HepG2 (cell line): ENCODE measurements at regions not wholly inside any gene's neighbourhood (a gene's known extent, or its start where the extent isn't known, plus 50 kb on each side); places are given as distances from the start of the nearest gene placed in this dataset.

ENCODE experiments used
- ATAC-seq: fragments of 200-7000 bp; cut with Tn5 transposase; 3 replicates; pipeline ENCODE4 v1.9.1; 2020; ENCODE audit warnings: mild to moderate bottlenecking, moderate library complexity
- BruUV-seq: library from RNA; stranded (reverse); fragments of 400-500 nt; replicated peaks from 2 replicates; lab custom pipeline; 2021; lab: Mats Ljungman, UMichigan
- CTCF ChIA-PET: fragments of 300-600 bp; formaldehyde crosslinking; extraction: SDS; loops from one replicate; lab custom pipeline; 2021; ENCODE audit warnings: low total read pairs, inconsistent platforms, low intra/inter-chr PET ratio; lab: Yijun Ruan, JAX
- POLR2A ChIA-PET: fragments of 350-600 bp; sonication (Branson Sonifier 250); formaldehyde crosslinking; loops from one replicate; lab custom pipeline; 2020; ENCODE audit warnings: antibody characterized with exemption, inconsistent platforms; lab: Yijun Ruan, JAX
- DNase-seq: peaks from one replicate; pipeline ENCODE4 v3.0.0-alpha.2; 2015; ENCODE audit warnings: low spot score
- FAIRE-seq: peaks from 3 replicates; lab custom pipeline; 2011; peaks lifted over from hg19 to GRCh38; lab: Jason Lieb, UNC
- H2AFZ ChIP-seq: one replicate; pipeline ENCODE4 v1.6.1; 2011; ENCODE audit warnings: low read length, inconsistent platforms
- H3K27ac ChIP-seq: fragments of 300-600 bp; 3 replicates; pipeline ENCODE4 v1.8.0; 2011; ENCODE audit warnings: mixed run types, mild to moderate bottlenecking, mixed read lengths, low read length, inconsistent platforms; ENCODE audit not compliant: insufficient read depth; ENCODE audit errors: extremely low read length
- H3K27me3 ChIP-seq, 2 experiments: fragments of 200-600 bp in 1 of 2; 2 replicates in 1 of 2; 3 replicates in 1 of 2; pipeline versions ENCODE4 v1.6.0 to v1.8.0; 2011; ENCODE audit warnings: low read length in 2 of 2, mild to moderate bottlenecking in 2 of 2, moderate library complexity in 2 of 2, inconsistent platforms in 1 of 2; ENCODE audit not compliant: insufficient read depth in 2 of 2, control insufficient read depth in 1 of 2
- H3K36me3 ChIP-seq, 2 experiments: fragments of 200-600 bp in 1 of 2; replicated peaks in 1 of 2; 2 replicates in 1 of 2; 3 replicates in 1 of 2; pipeline versions ENCODE4 v1.5.1 to v1.8.0; 2011; ENCODE audit warnings: low read length in 2 of 2, inconsistent platforms in 1 of 2; ENCODE audit not compliant: insufficient read depth in 2 of 2, control insufficient read depth in 1 of 2
- H3K4me1 ChIP-seq: 2 replicates; pipeline ENCODE4 v1.5.1; 2012; ENCODE audit warnings: low read length, inconsistent platforms; ENCODE audit not compliant: insufficient read depth
- H3K4me2 ChIP-seq: 2 replicates; pipeline ENCODE4 v1.6.0; 2011; ENCODE audit warnings: low read depth, low read length, inconsistent platforms
- H3K4me3 ChIP-seq, 3 experiments: fragments of 200-600 bp in 1 of 3; sonication (generic), shearing (Covaris generic) in 1 of 3; replicated peaks in 1 of 3; 2 replicates each; pipeline ENCODE4 v1.5.1; 2011 to 2016; ENCODE audit warnings: low read length in 3 of 3, inconsistent platforms in 2 of 3, low read depth in 2 of 3, mild to moderate bottlenecking in 2 of 3, control low read depth in 1 of 3, mixed read lengths in 1 of 3; ENCODE audit not compliant: insufficient read depth in 1 of 3
- H3K79me2 ChIP-seq: one replicate; pipeline ENCODE4 v1.6.1; 2011; ENCODE audit warnings: low read length, inconsistent platforms; ENCODE audit not compliant: insufficient read depth
- H3K9ac ChIP-seq: 2 replicates; pipeline ENCODE4 v1.6.0; 2011; ENCODE audit warnings: mild to moderate bottlenecking, low read depth, low read length, inconsistent platforms; ENCODE audit not compliant: insufficient read depth
- H3K9me3 ChIP-seq: 2 replicates; pipeline ENCODE4 v1.5.1; 2012; ENCODE audit warnings: mild to moderate bottlenecking, low read length
- H4K20me1 ChIP-seq: 2 replicates; pipeline ENCODE4 v1.6.0; 2011; ENCODE audit warnings: inconsistent platforms, mild to moderate bottlenecking, low read length, moderate library complexity; ENCODE audit not compliant: insufficient read depth
- BORCS8-MEF2B ChIP-seq: sonication (generic); formaldehyde crosslinking; IDR thresholded peaks from 2 replicates; pipeline ENCODE4 v1.8.0; 2022; ENCODE audit warnings: mild to moderate bottlenecking, missing genetic modification reagents
- FOXA1 ChIP-seq, 2 experiments: fragments of 450-650 bp in 1 of 2; sonication (generic) in 1 of 2; formaldehyde crosslinking in 1 of 2; IDR thresholded peaks; 2 replicates each; pipeline versions ENCODE4 v1.4.0 to v1.6.1; 2016 to 2020; ENCODE audit warnings: missing genetic modification reagents in 1 of 2
- FOXA3 ChIP-seq: IDR thresholded peaks from 2 replicates; pipeline ENCODE4 v1.6.1; 2016; ENCODE audit warnings: missing genetic modification reagents, missing compliant biosample characterization
- HHEX ChIP-seq: IDR thresholded peaks from 2 replicates; pipeline ENCODE4 v1.6.1; 2016; ENCODE audit warnings: control low read depth
- JUNB ChIP-seq: sonication (generic); formaldehyde crosslinking; IDR thresholded peaks from 2 replicates; pipeline ENCODE4 v1.8.0; 2022; ENCODE audit warnings: missing genetic modification reagents, mild to moderate bottlenecking, borderline replicate concordance
- MAFF ChIP-seq: IDR thresholded peaks from 2 replicates; pipeline ENCODE4 v1.6.1; 2011; ENCODE audit warnings: low read depth, low read length, improper control_type of control experiment
- MAFK ChIP-seq, 2 experiments: IDR thresholded peaks in 1 of 2; conservative IDR thresholded peaks in 1 of 2; 2 replicates each; pipeline ENCODE4 v1.6.1; 2011; ENCODE audit warnings: improper control_type of control experiment in 2 of 2, low read length in 2 of 2
- MAZ ChIP-seq, 2 experiments: sonication (generic) in 1 of 2; formaldehyde crosslinking in 1 of 2; IDR thresholded peaks; 2 replicates each; pipeline versions ENCODE4 v1.5.0 to v1.6.1; 2012 to 2020; ENCODE audit warnings: low read depth in 2 of 2, mild to moderate bottlenecking in 2 of 2, borderline replicate concordance in 1 of 2, improper control_type of control experiment in 1 of 2, low read length in 1 of 2, missing genetic modification reagents in 1 of 2, moderate library complexity in 1 of 2
- NFKB2 ChIP-seq: sonication (generic); formaldehyde crosslinking; IDR thresholded peaks from 2 replicates; pipeline ENCODE4 v1.4.0; 2020; ENCODE audit warnings: missing genetic modification reagents, borderline replicate concordance
- NFYB ChIP-seq: sonication (generic); formaldehyde crosslinking; IDR thresholded peaks from 2 replicates; pipeline ENCODE4 v1.4.0; 2020; ENCODE audit warnings: missing genetic modification reagents
- RFXANK ChIP-seq: IDR thresholded peaks from 2 replicates; pipeline ENCODE4 v1.6.1; 2016
- SMARCC2 ChIP-seq: fragments of 450-650 bp; IDR thresholded peaks from 2 replicates; pipeline ENCODE4 v1.6.1; 2017; ENCODE audit warnings: antibody characterized with exemption, mild to moderate bottlenecking
- ZNF224 ChIP-seq: sonication (generic); formaldehyde crosslinking; IDR thresholded peaks from 2 replicates; pipeline ENCODE4 v1.5.0; 2020; ENCODE audit warnings: mild to moderate bottlenecking, missing genetic modification reagents
- WGBS: methylation state at CpG from one replicate; pipeline ENCODE4 v1.1.6; 2017; ENCODE audit warnings: low lambda C conversion rate; 5-methylcytosine and 5-hydroxymethylcytosine counted together
- in situ Hi-C: cut with HindIII; loops from 2 replicates; pipeline ENCODE4 v1.10.0; 2017; ENCODE audit warnings: low pct_unique_long_range_greater_than_20kb; ENCODE audit not compliant: extremely low pct_ligation_motif_present
- intact Hi-C: fragments of 100-400 bp; cut with micrococcal nuclease; formaldehyde crosslinking; loops from one replicate; pipeline ENCODE4 v1.10.0; 2022; ENCODE audit not compliant: unreplicated experiment
- TF ChIP-seq, protein P1 (sequence below): sonication (generic); formaldehyde crosslinking; IDR thresholded peaks from 2 replicates; pipeline ENCODE4 v1.4.0; 2020; ENCODE audit warnings: mild to moderate bottlenecking, missing genetic modification reagents
- TF ChIP-seq, protein P2 (sequence below): sonication (generic); formaldehyde crosslinking; IDR thresholded peaks from 2 replicates; pipeline ENCODE4 v1.4.0; 2020; ENCODE audit warnings: missing genetic modification reagents, borderline replicate concordance

DNA sequence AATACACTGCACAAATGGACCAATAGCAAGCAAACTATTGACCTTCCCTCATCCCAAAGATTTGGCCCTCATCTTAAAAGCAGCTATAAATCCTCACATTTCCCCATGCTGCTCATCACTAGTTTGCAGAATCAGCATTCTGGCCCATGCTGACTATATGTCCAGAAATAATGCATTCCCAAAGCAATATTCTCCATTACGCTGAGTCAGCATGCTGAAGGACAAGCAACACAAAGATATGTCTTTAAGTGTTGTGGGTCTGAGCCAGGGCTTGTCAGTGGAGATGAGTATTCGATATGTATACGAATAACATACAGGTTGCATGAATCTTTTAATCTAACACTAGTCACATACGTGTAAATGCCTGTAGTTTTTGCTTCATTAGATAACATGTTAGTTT lies 1045.0 kb upstream of the DDX18 start:
- in situ Hi-C loops (no loop called here), intact Hi-C loops (no loop called here)
- no peak for FAIRE-seq
- no peaks in the 10 kb centered on the region for H3K4me1 ChIP-seq
- DNase-seq: no peak
- POLR2A ChIA-PET: no interaction called here
- CTCF ChIA-PET: no interaction called here
- 0% methylated on average over 4 of the region's 4 CpGs for WGBS
- H3K4me3 ChIP-seq: no peak overlapping the region
- no peak overlapping the region for H3K4me2 ChIP-seq
- no TSS peak for BruUV-seq
- no peak for ATAC-seq
- H3K36me3 ChIP-seq: no peaks in the 10 kb centered on the region
- no peaks in the 10 kb centered on the region for H3K27me3 ChIP-seq
- H3K9ac ChIP-seq: no peak overlapping the region
- no peaks in the 10 kb centered on the region for H3K79me2 ChIP-seq
- H4K20me1 ChIP-seq: no peaks in the 10 kb centered on the region
- H3K27ac ChIP-seq: no peak overlapping the region
- TF ChIP-seq MAFF (peak; percentile 99), MAFK (conservative IDR thresholded peaks at IDR 0.05 in 1 of 2, IDR thresholded peaks at IDR 0.05 in 1 of 2; ENCODE audit: low read length in 2 of 2) (peak; percentile 98 to 99), NFKB2 (CRISPR knock-in tag) (no peak), RFXANK (CRISPR knock-in tag) (no peak)
- TF ChIP-seq, protein P1, sequence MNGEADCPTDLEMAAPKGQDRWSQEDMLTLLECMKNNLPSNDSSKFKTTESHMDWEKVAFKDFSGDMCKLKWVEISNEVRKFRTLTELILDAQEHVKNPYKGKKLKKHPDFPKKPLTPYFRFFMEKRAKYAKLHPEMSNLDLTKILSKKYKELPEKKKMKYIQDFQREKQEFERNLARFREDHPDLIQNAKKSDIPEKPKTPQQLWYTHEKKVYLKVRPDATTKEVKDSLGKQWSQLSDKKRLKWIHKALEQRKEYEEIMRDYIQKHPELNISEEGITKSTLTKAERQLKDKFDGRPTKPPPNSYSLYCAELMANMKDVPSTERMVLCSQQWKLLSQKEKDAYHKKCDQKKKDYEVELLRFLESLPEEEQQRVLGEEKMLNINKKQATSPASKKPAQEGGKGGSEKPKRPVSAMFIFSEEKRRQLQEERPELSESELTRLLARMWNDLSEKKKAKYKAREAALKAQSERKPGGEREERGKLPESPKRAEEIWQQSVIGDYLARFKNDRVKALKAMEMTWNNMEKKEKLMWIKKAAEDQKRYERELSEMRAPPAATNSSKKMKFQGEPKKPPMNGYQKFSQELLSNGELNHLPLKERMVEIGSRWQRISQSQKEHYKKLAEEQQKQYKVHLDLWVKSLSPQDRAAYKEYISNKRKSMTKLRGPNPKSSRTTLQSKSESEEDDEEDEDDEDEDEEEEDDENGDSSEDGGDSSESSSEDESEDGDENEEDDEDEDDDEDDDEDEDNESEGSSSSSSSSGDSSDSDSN (CRISPR knock-in tag): no peak
- H2AFZ ChIP-seq: no peak overlapping the region
- peaks cover 82% of the 10 kb centered on the region for H3K9me3 ChIP-seq

DNA sequence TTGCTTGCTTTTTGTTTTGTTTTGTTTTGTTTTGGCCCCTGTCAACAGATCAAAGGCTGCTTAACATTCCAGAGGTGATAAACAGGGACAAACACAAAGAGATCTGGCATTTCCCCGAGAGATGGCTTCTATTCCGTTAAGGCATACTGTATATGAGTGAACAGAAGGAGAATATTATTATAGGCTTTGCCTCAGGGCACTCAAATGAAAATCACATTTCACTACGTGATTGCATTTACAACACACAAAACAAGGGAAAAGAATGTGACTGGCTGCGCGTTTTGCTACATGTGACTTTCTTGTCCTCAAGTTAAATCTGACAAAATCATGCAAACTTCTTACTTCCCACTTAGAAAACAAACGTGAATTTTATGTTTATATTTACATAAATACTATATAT lies 1037.9 kb upstream of the DDX18 start:
- no peak overlapping the region for H3K4me2 ChIP-seq
- 32% methylated on average over 6 of the region's 6 CpGs for WGBS
- H3K9ac ChIP-seq: no peak overlapping the region
- intact Hi-C loops (no loop called here), in situ Hi-C loops (no loop called here)
- no peaks in the 10 kb centered on the region for H3K36me3 ChIP-seq
- no peak overlapping the region for H2AFZ ChIP-seq
- no peak for TF ChIP-seq ZNF224 (CRISPR knock-in tag)
- no peak for TF ChIP-seq HHEX (CRISPR knock-in tag)
- TF ChIP-seq SMARCC2: no peak
- TF ChIP-seq JUNB (CRISPR knock-in tag): no peak
- TF ChIP-seq BORCS8-MEF2B (CRISPR knock-in tag): no peak
- TF ChIP-seq, protein P2, sequence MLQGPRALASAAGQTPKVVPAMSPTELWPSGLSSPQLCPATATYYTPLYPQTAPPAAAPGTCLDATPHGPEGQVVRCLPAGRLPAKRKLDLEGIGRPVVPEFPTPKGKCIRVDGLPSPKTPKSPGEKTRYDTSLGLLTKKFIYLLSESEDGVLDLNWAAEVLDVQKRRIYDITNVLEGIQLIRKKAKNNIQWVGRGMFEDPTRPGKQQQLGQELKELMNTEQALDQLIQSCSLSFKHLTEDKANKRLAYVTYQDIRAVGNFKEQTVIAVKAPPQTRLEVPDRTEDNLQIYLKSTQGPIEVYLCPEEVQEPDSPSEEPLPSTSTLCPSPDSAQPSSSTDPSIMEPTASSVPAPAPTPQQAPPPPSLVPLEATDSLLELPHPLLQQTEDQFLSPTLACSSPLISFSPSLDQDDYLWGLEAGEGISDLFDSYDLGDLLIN (CRISPR knock-in tag): no peak
- TF ChIP-seq MAZ (IDR thresholded peaks at IDR 0.05; ENCODE audit: borderline replicate concordance, low read depth, low read length): no peak
- no peak for TF ChIP-seq MAZ (CRISPR knock-in tag; IDR thresholded peaks at IDR 0.05; ENCODE audit: low read depth)
- TF ChIP-seq FOXA3 (CRISPR knock-in tag): no peak
- no peak for TF ChIP-seq FOXA1 (IDR thresholded peaks at IDR 0.05)
- no peak for TF ChIP-seq FOXA1 (CRISPR knock-in tag; IDR thresholded peaks at IDR 0.05)
- TF ChIP-seq NFYB (CRISPR knock-in tag): no peak
- BruUV-seq: no TSS peak
- H3K27me3 ChIP-seq: no peaks in the 10 kb centered on the region
- H3K27ac ChIP-seq: no peak overlapping the region
- H3K79me2 ChIP-seq: no peaks in the 10 kb centered on the region
- no peak overlapping the region for H3K4me3 ChIP-seq
- ChIA-PET POLR2A (no interaction called here), CTCF (no interaction called here)
- no peak for FAIRE-seq
- H3K4me1 ChIP-seq: no peaks in the 10 kb centered on the region
- H4K20me1 ChIP-seq: no peaks in the 10 kb centered on the region
- ATAC-seq: no peak
- DNase-seq: no peak
- H3K9me3 ChIP-seq: peaks cover 75% of the 10 kb centered on the region
